Esophagus squamous epithelium (tissue), 5 donors: ENCODE measurements at regions not wholly inside any gene's neighbourhood (a gene's known extent, or its start where the extent isn't known, plus 50 kb on each side); places are given as distances from the start of the nearest gene placed in this dataset.

Experiments used
- DNase-seq: peaks from one replicate; lab custom pipeline; 2025; lab: John Stamatoyannopoulos, UW
- H3K27ac ChIP-seq, 4 donors: fragments of 200-600 bp; sonication (generic); one replicate each; pipeline ENCODE4 v1.5.1; 2016 to 2019; ENCODE audit warnings: mild to moderate bottlenecking in 1 of 4
- H3K27me3 ChIP-seq, 4 donors: fragments of 200-600 bp; sonication (generic); 1 replicate in 3 of 4; 2 replicates in 1 of 4; pipeline versions ENCODE4 v1.5.1 to v1.6.0; 2017 to 2021; ENCODE audit warnings: antibody characterized with exemption in 1 of 4
- H3K36me3 ChIP-seq, 3 donors: fragments of 200-600 bp; sonication (generic); one replicate each; pipeline ENCODE4 v1.5.1; 2016 to 2019
- H3K4me1 ChIP-seq, 3 donors: fragments of 200-600 bp; sonication (generic); one replicate each; pipeline ENCODE4 v1.5.1; 2017 to 2019
- H3K4me3 ChIP-seq, 4 donors: fragments of 200-600 bp; sonication (generic); 1 replicate in 3 of 4; 2 replicates in 1 of 4; pipeline ENCODE4 v1.5.1; 2016 to 2019; ENCODE audit warnings: mild to moderate bottlenecking in 2 of 4, moderate library complexity in 1 of 4
- H3K9me3 ChIP-seq, 3 donors: fragments of 200-600 bp; sonication (generic); one replicate each; pipeline ENCODE4 v1.5.1; 2016 to 2019
- CTCF ChIP-seq, 6 experiments: fragments of 450-650 bp in 4 of 6; fragments of 200-600 bp in 2 of 6; sonication (generic) in 2 of 6; IDR thresholded peaks; one replicate each; pipeline ENCODE4 v1.5.1; 2016 to 2019; ENCODE audit warnings: antibody characterized with exemption in 6 of 6, mild to moderate bottlenecking in 4 of 6, moderate library complexity in 4 of 6
- POLR2A ChIP-seq, 4 donors: fragments of 450-650 bp; IDR thresholded peaks; one replicate each; pipeline ENCODE4 v1.6.1; 2017; ENCODE audit warnings: antibody characterized with exemption in 4 of 4, mild to moderate bottlenecking in 4 of 4, moderate library complexity in 3 of 4
- WGBS, 2 donors: methylation state at CpG; one replicate each; pipeline ENCODE4 v1.1.5; 2018; 5-methylcytosine and 5-hydroxymethylcytosine counted together
- intact Hi-C: fragments of 100-400 bp; cut with DNase I; formaldehyde crosslinking; loops from one replicate; pipeline ENCODE4 v1.15.0; 2022
- donor health status: DM: yes; HTN: yes; CAD: no.

- Histone ChIP-seq H3K4me1 (peaks cover 3 to 45% (median 8%) of the 10 kb centered on the region in 3 donors), H3K27ac (no peak overlapping the region), H3K27me3 (no peaks in the 10 kb centered on the region), H3K9me3 (no peaks in the 10 kb centered on the region), H3K4me3 (no peak overlapping the region), H3K36me3 (no peaks in the 10 kb centered on the region)
- 42 to 85% methylated on average over 4 of the region's 4 CpGs for WGBS, 2 donors
- no peak for TF ChIP-seq CTCF (IDR thresholded peaks at IDR 0.05)
- TF ChIP-seq POLR2A (IDR thresholded peaks at IDR 0.05) = no peak
- intact Hi-C loops = no loop called here
- DNase-seq = no peak
Measured at GRCh38 chr12:42758806-42759205, 169.3 kb upstream of the PRICKLE1 start.

GRCh38 chr12:42757624-42758119 lies 168.1 kb upstream of the PRICKLE1 start:
- Histone ChIP-seq H3K4me3 (no peak overlapping the region), H3K4me1 (peaks cover 3 to 45% (median 8%) of the 10 kb centered on the region in 3 donors), H3K9me3 (no peaks in the 10 kb centered on the region), H3K36me3 (no peaks in the 10 kb centered on the region), H3K27me3 (no peaks in the 10 kb centered on the region), H3K27ac (no peak overlapping the region)
- intact Hi-C loops = no loop called here
- no peak for DNase-seq
- WGBS, 2 donors = 76 to 80% methylated on average over 8 of the region's 8 CpGs
- TF ChIP-seq POLR2A (IDR thresholded peaks at IDR 0.05) (no peak), CTCF (IDR thresholded peaks at IDR 0.05) (no peak)

- WGBS, 2 donors = 41 to 47% methylated on average over 9 of the region's 9 CpGs
- H3K4me1 ChIP-seq = peaks cover 3 to 45% (median 8%) of the 10 kb centered on the region in 3 donors
- H3K36me3 ChIP-seq = no peaks in the 10 kb centered on the region
- H3K27ac ChIP-seq = no peak overlapping the region
- H3K4me3 ChIP-seq = no peak overlapping the region
- no peaks in the 10 kb centered on the region for H3K27me3 ChIP-seq
- no peak for TF ChIP-seq POLR2A (IDR thresholded peaks at IDR 0.05)
- no peak for TF ChIP-seq CTCF (IDR thresholded peaks at IDR 0.05)
- intact Hi-C loops = no loop called here
- no peaks in the 10 kb centered on the region for H3K9me3 ChIP-seq
- DNase-seq = no peak
Measured at GRCh38 chr12:42756841-42757623, 167.5 kb upstream of the PRICKLE1 start.

GRCh38 chr12:42750356-42750755 lies 160.8 kb upstream of the PRICKLE1 start:
- Histone ChIP-seq H3K27me3 (no peaks in the 10 kb centered on the region), H3K27ac (no peak overlapping the region), H3K9me3 (peaks cover 0 to 17% (median 6%) of the 10 kb centered on the region in 3 donors), H3K4me1 (peaks cover 0 to 1% (median 1%) of the 10 kb centered on the region in 3 donors), H3K4me3 (no peak overlapping the region), H3K36me3 (no peaks in the 10 kb centered on the region)
- no peak for DNase-seq
- intact Hi-C loops = no loop called here
- TF ChIP-seq POLR2A (IDR thresholded peaks at IDR 0.05) (no peak), CTCF (IDR thresholded peaks at IDR 0.05) (no peak)
- 79 to 88% methylated on average over 1 of the region's 1 CpG for WGBS, 2 donors

- Histone ChIP-seq H3K9me3 (peaks cover 0 to 17% (median 6%) of the 10 kb centered on the region in 3 donors), H3K36me3 (no peaks in the 10 kb centered on the region), H3K27me3 (no peaks in the 10 kb centered on the region), H3K27ac (no peak overlapping the region), H3K4me1 (peaks cover 3 to 13% (median 9%) of the 10 kb centered on the region in 3 donors), H3K4me3 (no peak overlapping the region)
- intact Hi-C loops = no loop called here
- no peak for DNase-seq
- WGBS, 2 donors = 71 to 77% methylated on average over 1 of the region's 1 CpG
- no peak for TF ChIP-seq POLR2A (IDR thresholded peaks at IDR 0.05)
- TF ChIP-seq CTCF (IDR thresholded peaks at IDR 0.05) = no peak
Measured at GRCh38 chr12:42749239-42749638, 159.7 kb upstream of the PRICKLE1 start.
